ENCODE measurements at regions not wholly inside any gene's neighbourhood (a gene's known extent, or its start where the extent isn't known, plus 50 kb on each side); places are given as distances from the start of the nearest gene placed in this dataset.

GRCh38 chr9:73845954-73846690 is 651.0 kb upstream of the RORB start:
- no peak overlapping the region for H3K4me2 ChIP-seq (ENCODE audit: low read length)
- no peak overlapping the region for H3K4me3 ChIP-seq (ENCODE audit: low read length)
- TF ChIP-seq CTCF (IDR thresholded peaks at IDR 0.05; ENCODE audit: low read depth, low read length, poor library complexity, severe bottlenecking) = no peak
- no peak for TF ChIP-seq EZH2phosphoT487 (IDR thresholded peaks at IDR 0.05; ENCODE audit: borderline replicate concordance, low read length)
- H3K27ac ChIP-seq (ENCODE audit: low read depth, low read length) = no peak overlapping the region
- no peaks in the 10 kb centered on the region for H3K9me3 ChIP-seq (ENCODE audit: control insufficient read depth, insufficient read depth, low read length)
- no peaks in the 10 kb centered on the region for H3F3A ChIP-seq (ENCODE audit: control insufficient read depth, insufficient read depth)
- H3K27me3 ChIP-seq (ENCODE audit: control insufficient read depth, low read length) = no peaks in the 10 kb centered on the region
- no peaks in the 10 kb centered on the region for H3K36me3 ChIP-seq (ENCODE audit: control insufficient read depth, low read length)
- H3K9me2 ChIP-seq (replicated peaks; ENCODE audit: control insufficient read depth, low read length) = no peaks in the 10 kb centered on the region
- H4K20me1 ChIP-seq (ENCODE audit: control insufficient read depth, insufficient read depth, low read depth, low read length) = no peaks in the 10 kb centered on the region
- H3K4me1 ChIP-seq (ENCODE audit: control insufficient read depth, low read length) = no peaks in the 10 kb centered on the region
- H3K79me2 ChIP-seq (ENCODE audit: control insufficient read depth, low read length) = no peaks in the 10 kb centered on the region

GRCh38 chr9:73847536-73847935 is 649.6 kb upstream of the RORB start:
- H3K36me3 ChIP-seq (ENCODE audit: control insufficient read depth, low read length) = no peaks in the 10 kb centered on the region
- TF ChIP-seq CTCF (IDR thresholded peaks at IDR 0.05; ENCODE audit: low read depth, low read length, poor library complexity, severe bottlenecking) (no peak), EZH2phosphoT487 (IDR thresholded peaks at IDR 0.05; ENCODE audit: borderline replicate concordance, low read length) (no peak)
- no peak overlapping the region for H3K27ac ChIP-seq (ENCODE audit: low read depth, low read length)
- no peaks in the 10 kb centered on the region for H3F3A ChIP-seq (ENCODE audit: control insufficient read depth, insufficient read depth)
- H3K9me2 ChIP-seq (replicated peaks; ENCODE audit: control insufficient read depth, low read length) = no peaks in the 10 kb centered on the region
- no peak overlapping the region for H3K4me3 ChIP-seq (ENCODE audit: low read length)
- H3K27me3 ChIP-seq (ENCODE audit: control insufficient read depth, low read length) = no peaks in the 10 kb centered on the region
- no peaks in the 10 kb centered on the region for H3K4me1 ChIP-seq (ENCODE audit: control insufficient read depth, low read length)
- H3K9me3 ChIP-seq (ENCODE audit: control insufficient read depth, insufficient read depth, low read length) = no peaks in the 10 kb centered on the region
- no peaks in the 10 kb centered on the region for H3K79me2 ChIP-seq (ENCODE audit: control insufficient read depth, low read length)
- H4K20me1 ChIP-seq (ENCODE audit: control insufficient read depth, insufficient read depth, low read depth, low read length) = no peaks in the 10 kb centered on the region
- H3K4me2 ChIP-seq (ENCODE audit: low read length) = no peak overlapping the region

GRCh38 chr9:73853549-73853948 is 643.6 kb upstream of the RORB start:
- Histone ChIP-seq H3K79me2 (ENCODE audit: control insufficient read depth, low read length) (no peaks in the 10 kb centered on the region), H3K27me3 (ENCODE audit: control insufficient read depth, low read length) (no peaks in the 10 kb centered on the region), H3K27ac (ENCODE audit: low read depth, low read length) (no peak overlapping the region), H3K4me3 (ENCODE audit: low read length) (no peak overlapping the region), H3K36me3 (ENCODE audit: control insufficient read depth, low read length) (no peaks in the 10 kb centered on the region), H3K4me1 (ENCODE audit: control insufficient read depth, low read length) (no peaks in the 10 kb centered on the region), H3K9me2 (replicated peaks; ENCODE audit: control insufficient read depth, low read length) (no peaks in the 10 kb centered on the region), H3K4me2 (ENCODE audit: low read length) (no peak overlapping the region), H3F3A (ENCODE audit: control insufficient read depth, insufficient read depth) (no peaks in the 10 kb centered on the region), H4K20me1 (ENCODE audit: control insufficient read depth, insufficient read depth, low read depth, low read length) (no peaks in the 10 kb centered on the region), H3K9me3 (ENCODE audit: control insufficient read depth, insufficient read depth, low read length) (no peaks in the 10 kb centered on the region)
- TF ChIP-seq EZH2phosphoT487 (IDR thresholded peaks at IDR 0.05; ENCODE audit: borderline replicate concordance, low read length) (no peak), CTCF (IDR thresholded peaks at IDR 0.05; ENCODE audit: low read depth, low read length, poor library complexity, severe bottlenecking) (no peak)

Data from DOHH2 (cell line).